GM12872 (cell line): ENCODE measurements at regions not wholly inside any gene's neighbourhood (a gene's known extent, or its start where the extent isn't known, plus 50 kb on each side); places are given as distances from the start of the nearest gene placed in this dataset.

Source experiments
- CTCF ChIP-seq: IDR thresholded peaks from 3 replicates; pipeline ENCODE4 v1.5.1; 2011; ENCODE audit warnings: low read depth, mild to moderate bottlenecking, low read length, moderate library complexity; ENCODE audit not compliant: insufficient read depth

- no peak for TF ChIP-seq CTCF
Observed at GRCh38 chr20:40154514-40154913, 534.5 kb downstream of the MAFB start.

- no peak for TF ChIP-seq CTCF
Observed at GRCh38 chr20:40148886-40149285, 540.1 kb downstream of the MAFB start.

- no peak for TF ChIP-seq CTCF
Observed at GRCh38 chr20:40146071-40146470, 543.0 kb downstream of the MAFB start.

- TF ChIP-seq CTCF: no peak
Observed at GRCh38 chr20:40144581-40144980, 544.5 kb downstream of the MAFB start.

- TF ChIP-seq CTCF: no peak
Observed at GRCh38 chr20:40134176-40134575, 554.9 kb downstream of the MAFB start.

DNA sequence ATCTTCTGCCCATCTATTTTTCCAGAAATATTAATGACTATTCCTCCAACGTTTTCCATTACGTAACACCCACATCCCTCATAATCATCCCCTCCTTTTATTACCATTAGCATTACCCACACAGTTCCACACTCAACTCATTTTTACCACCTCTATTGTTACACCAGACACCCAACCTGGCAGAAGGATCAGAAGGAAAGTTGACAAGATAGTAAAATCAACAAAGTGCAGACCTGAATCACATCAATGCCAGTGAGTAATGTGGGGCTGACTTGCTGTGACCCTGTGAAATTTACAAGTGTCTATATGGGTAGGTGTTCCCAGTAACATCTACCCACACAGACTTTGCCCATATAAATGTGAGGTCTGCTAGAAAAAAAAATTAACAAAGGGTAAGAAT is 568.2 kb downstream of the MAFB start:
- TF ChIP-seq CTCF: no peak

DNA sequence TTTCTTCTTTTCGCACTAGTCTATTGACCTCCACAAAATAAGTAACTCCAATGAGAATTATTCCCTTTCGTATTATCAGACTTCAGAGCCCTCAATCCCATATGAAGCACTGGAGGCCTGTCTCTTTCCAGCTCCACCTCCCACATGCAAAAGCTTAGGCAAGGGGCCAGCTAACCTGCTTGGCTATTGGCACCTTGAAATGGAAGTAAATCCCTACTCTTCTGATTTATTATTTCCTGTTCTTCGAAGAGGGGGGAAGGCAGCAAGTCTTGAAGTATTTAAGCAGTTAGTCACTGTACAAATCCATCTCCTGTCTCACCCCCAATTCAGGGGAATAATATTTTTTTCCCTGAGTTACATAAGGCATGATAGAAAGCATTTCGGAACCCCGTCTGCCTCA is 577.8 kb downstream of the MAFB start:
- no peak for TF ChIP-seq CTCF

GRCh38 chr20:40110311-40110831 is 578.7 kb downstream of the MAFB start:
- TF ChIP-seq CTCF: no peak
